ENCODE measurements at regions not wholly inside any gene's neighbourhood (a gene's known extent, or its start where the extent isn't known, plus 50 kb on each side); places are given as distances from the start of the nearest gene placed in this dataset.

DNA sequence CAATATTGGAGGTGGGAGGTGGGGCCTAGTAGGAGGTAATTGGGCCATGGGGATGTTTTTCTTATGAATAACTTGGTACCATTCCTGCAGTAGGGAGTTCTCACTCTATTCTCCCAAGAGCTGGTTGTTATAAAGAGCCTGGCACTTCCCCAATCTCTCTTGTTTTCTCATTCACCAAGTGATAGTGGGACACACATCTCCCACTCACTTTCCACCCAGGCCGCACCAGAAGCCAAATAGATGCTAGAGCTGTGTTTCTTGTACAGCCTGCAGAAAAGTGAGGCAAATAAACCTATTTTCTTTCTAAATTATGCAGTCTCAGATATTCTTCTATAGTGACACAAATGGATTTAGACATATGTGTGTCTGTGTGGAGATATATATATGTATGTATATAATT, 117.6 kb downstream of the ANKRD50 start:
- no peaks in the 10 kb centered on the region for H4K20me1 ChIP-seq (ENCODE audit: control insufficient read depth, extremely low read depth, insufficient read depth, low read length)
- H3K79me2 ChIP-seq (ENCODE audit: control insufficient read depth, insufficient read depth, low read length) = no peaks in the 10 kb centered on the region
- H3K4me3 ChIP-seq (replicated peaks in 1 of 4; ENCODE audit: control extremely low read depth in 1 of 4, insufficient read depth in 1 of 4, low read depth in 3 of 4, low read length in 4 of 4) = no peak overlapping the region
- no peak overlapping the region for H2AFZ ChIP-seq (ENCODE audit: low read length)
- no peaks in the 10 kb centered on the region for H3K9me3 ChIP-seq (ENCODE audit: control insufficient read depth, insufficient read depth, low read depth, low read length)
- no peak overlapping the region for H3K27ac ChIP-seq (ENCODE audit: insufficient read depth, low read length)
- H3K4me2 ChIP-seq (ENCODE audit: extremely low read depth, insufficient read depth, low read length) = no peak overlapping the region
- TF ChIP-seq EZH2 (IDR thresholded peaks at IDR 0.05; ENCODE audit: low read length, missing control alignments) = no peak
- TF ChIP-seq, protein P1, sequence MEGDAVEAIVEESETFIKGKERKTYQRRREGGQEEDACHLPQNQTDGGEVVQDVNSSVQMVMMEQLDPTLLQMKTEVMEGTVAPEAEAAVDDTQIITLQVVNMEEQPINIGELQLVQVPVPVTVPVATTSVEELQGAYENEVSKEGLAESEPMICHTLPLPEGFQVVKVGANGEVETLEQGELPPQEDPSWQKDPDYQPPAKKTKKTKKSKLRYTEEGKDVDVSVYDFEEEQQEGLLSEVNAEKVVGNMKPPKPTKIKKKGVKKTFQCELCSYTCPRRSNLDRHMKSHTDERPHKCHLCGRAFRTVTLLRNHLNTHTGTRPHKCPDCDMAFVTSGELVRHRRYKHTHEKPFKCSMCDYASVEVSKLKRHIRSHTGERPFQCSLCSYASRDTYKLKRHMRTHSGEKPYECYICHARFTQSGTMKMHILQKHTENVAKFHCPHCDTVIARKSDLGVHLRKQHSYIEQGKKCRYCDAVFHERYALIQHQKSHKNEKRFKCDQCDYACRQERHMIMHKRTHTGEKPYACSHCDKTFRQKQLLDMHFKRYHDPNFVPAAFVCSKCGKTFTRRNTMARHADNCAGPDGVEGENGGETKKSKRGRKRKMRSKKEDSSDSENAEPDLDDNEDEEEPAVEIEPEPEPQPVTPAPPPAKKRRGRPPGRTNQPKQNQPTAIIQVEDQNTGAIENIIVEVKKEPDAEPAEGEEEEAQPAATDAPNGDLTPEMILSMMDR (conservative IDR thresholded peaks at IDR 0.05 in 1 of 2, IDR thresholded peaks at IDR 0.05 in 1 of 2; ENCODE audit: low read depth in 1 of 2, low read length in 2 of 2) = no peak
- DNase-seq (ENCODE audit: low read depth in 2 of 2) = no peak
- H3K4me1 ChIP-seq (ENCODE audit: control insufficient read depth, extremely low read depth, insufficient read depth, low read length) = no peaks in the 10 kb centered on the region
- H3K36me3 ChIP-seq (ENCODE audit: control insufficient read depth, insufficient read depth, low read length) = no peaks in the 10 kb centered on the region
- no peak overlapping the region for H3K9ac ChIP-seq (ENCODE audit: insufficient read depth, low read length)
- H3K27me3 ChIP-seq (ENCODE audit: control insufficient read depth, insufficient read depth, low read length) = no peaks in the 10 kb centered on the region

DNA sequence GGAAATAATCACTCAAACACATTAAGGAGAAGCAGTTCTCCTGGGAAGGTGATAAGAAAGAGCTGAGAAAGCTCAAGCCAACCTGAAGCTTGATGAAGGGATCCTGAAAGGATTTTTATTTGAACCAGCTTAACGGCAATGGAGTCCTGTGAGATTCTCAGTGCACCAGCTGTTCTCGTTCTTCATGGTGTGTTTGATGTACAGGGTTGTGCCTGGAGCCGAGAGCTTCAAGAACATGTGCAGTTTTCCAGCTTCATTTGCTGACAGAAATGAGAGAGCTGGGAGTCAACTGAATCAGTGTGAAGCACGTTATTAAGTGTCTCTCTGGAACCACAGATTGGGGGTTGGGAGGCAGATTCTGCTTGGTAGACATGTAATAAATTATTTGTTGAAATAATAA, 115.7 kb downstream of the ANKRD50 start:
- Histone ChIP-seq H3K79me2 (ENCODE audit: control insufficient read depth, insufficient read depth, low read length) (no peaks in the 10 kb centered on the region), H2AFZ (ENCODE audit: low read length) (no peak overlapping the region), H3K4me3 (replicated peaks in 1 of 4; ENCODE audit: control extremely low read depth in 1 of 4, insufficient read depth in 1 of 4, low read depth in 3 of 4, low read length in 4 of 4) (no peak overlapping the region), H3K36me3 (ENCODE audit: control insufficient read depth, insufficient read depth, low read length) (no peaks in the 10 kb centered on the region), H3K27me3 (ENCODE audit: control insufficient read depth, insufficient read depth, low read length) (no peaks in the 10 kb centered on the region), H3K9me3 (ENCODE audit: control insufficient read depth, insufficient read depth, low read depth, low read length) (no peaks in the 10 kb centered on the region), H3K4me2 (ENCODE audit: extremely low read depth, insufficient read depth, low read length) (no peak overlapping the region), H3K27ac (ENCODE audit: insufficient read depth, low read length) (no peak overlapping the region), H4K20me1 (ENCODE audit: control insufficient read depth, extremely low read depth, insufficient read depth, low read length) (no peaks in the 10 kb centered on the region), H3K4me1 (ENCODE audit: control insufficient read depth, extremely low read depth, insufficient read depth, low read length) (no peaks in the 10 kb centered on the region), H3K9ac (ENCODE audit: insufficient read depth, low read length) (no peak overlapping the region)
- no peak for DNase-seq (ENCODE audit: low read depth in 2 of 2)
- TF ChIP-seq EZH2 (IDR thresholded peaks at IDR 0.05; ENCODE audit: low read length, missing control alignments) = no peak
- TF ChIP-seq, protein P1 (conservative IDR thresholded peaks at IDR 0.05 in 1 of 2, IDR thresholded peaks at IDR 0.05 in 1 of 2; ENCODE audit: low read depth in 1 of 2, low read length in 2 of 2) = no peak

DNA sequence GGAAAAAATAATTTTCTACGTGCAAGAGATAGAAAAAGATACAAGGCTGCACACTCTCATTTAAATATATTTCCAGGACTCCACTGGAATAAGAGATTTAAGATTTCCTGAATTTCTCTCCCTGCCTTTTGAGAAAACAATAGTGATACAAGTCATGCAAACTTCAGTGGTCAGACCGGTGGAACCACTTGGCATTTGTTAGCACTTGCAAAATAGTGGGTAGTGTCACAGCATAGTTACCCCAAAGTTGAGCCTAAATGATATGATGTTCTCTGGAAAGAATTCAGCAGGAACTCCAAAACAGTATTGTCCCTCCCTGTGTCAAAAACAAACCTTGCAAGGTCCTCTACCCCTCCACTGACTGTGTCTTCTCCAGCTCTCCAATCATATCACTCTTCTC, 102.3 kb downstream of the ANKRD50 start:
- no peak overlapping the region for H2AFZ ChIP-seq (ENCODE audit: low read length)
- H3K4me1 ChIP-seq (ENCODE audit: control insufficient read depth, extremely low read depth, insufficient read depth, low read length) = no peaks in the 10 kb centered on the region
- H4K20me1 ChIP-seq (ENCODE audit: control insufficient read depth, extremely low read depth, insufficient read depth, low read length) = no peaks in the 10 kb centered on the region
- H3K27me3 ChIP-seq (ENCODE audit: control insufficient read depth, insufficient read depth, low read length) = no peaks in the 10 kb centered on the region
- no peaks in the 10 kb centered on the region for H3K79me2 ChIP-seq (ENCODE audit: control insufficient read depth, insufficient read depth, low read length)
- no peak overlapping the region for H3K27ac ChIP-seq (ENCODE audit: insufficient read depth, low read length)
- no peak overlapping the region for H3K9ac ChIP-seq (ENCODE audit: insufficient read depth, low read length)
- no peak overlapping the region for H3K4me2 ChIP-seq (ENCODE audit: extremely low read depth, insufficient read depth, low read length)
- no peaks in the 10 kb centered on the region for H3K9me3 ChIP-seq (ENCODE audit: control insufficient read depth, insufficient read depth, low read depth, low read length)
- no peak overlapping the region for H3K4me3 ChIP-seq (replicated peaks in 1 of 4; ENCODE audit: control extremely low read depth in 1 of 4, insufficient read depth in 1 of 4, low read depth in 3 of 4, low read length in 4 of 4)
- no peaks in the 10 kb centered on the region for H3K36me3 ChIP-seq (ENCODE audit: control insufficient read depth, insufficient read depth, low read length)
- TF ChIP-seq, protein P1 (conservative IDR thresholded peaks at IDR 0.05 in 1 of 2, IDR thresholded peaks at IDR 0.05 in 1 of 2; ENCODE audit: low read depth in 1 of 2, low read length in 2 of 2) = no peak
- TF ChIP-seq EZH2 (IDR thresholded peaks at IDR 0.05; ENCODE audit: low read length, missing control alignments) = no peak
- no peak for DNase-seq (ENCODE audit: low read depth in 2 of 2)

Data from fibroblast of lung (primary cell).